WTC11 (cell line): ENCODE measurements at regions not wholly inside any gene's neighbourhood (a gene's known extent, or its start where the extent isn't known, plus 50 kb on each side); places are given as distances from the start of the nearest gene placed in this dataset.

Experiments used
- AFF4 ChIP-seq: sonication (generic); formaldehyde crosslinking; IDR thresholded peaks from 2 replicates; pipeline ENCODE4 v1.8.1; 2023; ENCODE audit warnings: mild to moderate bottlenecking, missing genetic modification reagents, borderline replicate concordance
- ATF2 ChIP-seq: sonication (generic); formaldehyde crosslinking; IDR thresholded peaks from 2 replicates; pipeline ENCODE4 v1.8.1; 2022; ENCODE audit warnings: low read depth, missing genetic modification reagents, borderline replicate concordance
- FOXJ3 ChIP-seq: sonication (generic); formaldehyde crosslinking; IDR thresholded peaks from 2 replicates; pipeline ENCODE4 v1.9.0; 2021; ENCODE audit warnings: missing genetic modification reagents, mild to moderate bottlenecking, borderline replicate concordance
- MLX ChIP-seq: sonication (generic); formaldehyde crosslinking; IDR thresholded peaks from 2 replicates; pipeline ENCODE4 v1.8.1; 2023; ENCODE audit warnings: mild to moderate bottlenecking, missing genetic modification reagents, moderate library complexity
- RELA ChIP-seq: sonication (generic); formaldehyde crosslinking; IDR thresholded peaks from 2 replicates; pipeline ENCODE4 v1.8.1; 2022; ENCODE audit warnings: missing genetic modification reagents, mild to moderate bottlenecking, borderline replicate concordance
- USF2 ChIP-seq: sonication (generic); formaldehyde crosslinking; IDR thresholded peaks from 2 replicates; pipeline ENCODE4 v1.8.1; 2023; ENCODE audit warnings: mild to moderate bottlenecking, missing genetic modification reagents, moderate library complexity
- ZNF138 ChIP-seq: sonication (generic); formaldehyde crosslinking; conservative IDR thresholded peaks from 2 replicates; pipeline ENCODE4 v1.8.1; 2022; ENCODE audit warnings: mild to moderate bottlenecking, moderate library complexity, missing genetic modification reagents
- ZNF416 ChIP-seq: fragments of 250-450 bp; sonication (Bioruptor Pico); IDR thresholded peaks from 2 replicates; pipeline ENCODE4 v1.9.0; 2021; ENCODE audit warnings: mild to moderate bottlenecking, inconsistent platforms
- ZSCAN18 ChIP-seq: fragments of 250-450 bp; sonication (Bioruptor Pico); IDR thresholded peaks from 2 replicates; pipeline ENCODE4 v2.1.2; 2022; ENCODE audit warnings: mild to moderate bottlenecking, moderate library complexity
- TF ChIP-seq, protein P1 (sequence below): sonication (generic); formaldehyde crosslinking; IDR thresholded peaks from 2 replicates; pipeline ENCODE4 v1.8.0; 2022; ENCODE audit warnings: mild to moderate bottlenecking, missing genetic modification reagents
- TF ChIP-seq, protein P2 (sequence below): fragments of 200-600 bp; IDR thresholded peaks from 2 replicates; pipeline ENCODE4 v1.8.0; 2022; ENCODE audit warnings: antibody characterized with exemption
- TF ChIP-seq, protein P3 (sequence below): sonication (generic); formaldehyde crosslinking; conservative IDR thresholded peaks from 2 replicates; pipeline ENCODE4 v1.8.1; 2022; ENCODE audit warnings: mild to moderate bottlenecking, missing genetic modification reagents

GRCh38 chr14:101361451-101362433, 199.6 kb upstream of the DIO3 start:
- TF ChIP-seq ZSCAN18 (CRISPR knock-in tag) (no peak), AFF4 (CRISPR knock-in tag) (no peak), ZNF138 (CRISPR knock-in tag) (no peak), RELA (CRISPR knock-in tag) (no peak), USF2 (no peak), MLX (CRISPR knock-in tag) (no peak), ATF2 (CRISPR knock-in tag) (no peak), ZNF416 (CRISPR knock-in tag) (no peak), FOXJ3 (CRISPR knock-in tag) (no peak)
- TF ChIP-seq, protein P1, sequence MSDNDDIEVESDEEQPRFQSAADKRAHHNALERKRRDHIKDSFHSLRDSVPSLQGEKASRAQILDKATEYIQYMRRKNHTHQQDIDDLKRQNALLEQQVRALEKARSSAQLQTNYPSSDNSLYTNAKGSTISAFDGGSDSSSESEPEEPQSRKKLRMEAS (CRISPR knock-in tag): no peak
- TF ChIP-seq, protein P2, sequence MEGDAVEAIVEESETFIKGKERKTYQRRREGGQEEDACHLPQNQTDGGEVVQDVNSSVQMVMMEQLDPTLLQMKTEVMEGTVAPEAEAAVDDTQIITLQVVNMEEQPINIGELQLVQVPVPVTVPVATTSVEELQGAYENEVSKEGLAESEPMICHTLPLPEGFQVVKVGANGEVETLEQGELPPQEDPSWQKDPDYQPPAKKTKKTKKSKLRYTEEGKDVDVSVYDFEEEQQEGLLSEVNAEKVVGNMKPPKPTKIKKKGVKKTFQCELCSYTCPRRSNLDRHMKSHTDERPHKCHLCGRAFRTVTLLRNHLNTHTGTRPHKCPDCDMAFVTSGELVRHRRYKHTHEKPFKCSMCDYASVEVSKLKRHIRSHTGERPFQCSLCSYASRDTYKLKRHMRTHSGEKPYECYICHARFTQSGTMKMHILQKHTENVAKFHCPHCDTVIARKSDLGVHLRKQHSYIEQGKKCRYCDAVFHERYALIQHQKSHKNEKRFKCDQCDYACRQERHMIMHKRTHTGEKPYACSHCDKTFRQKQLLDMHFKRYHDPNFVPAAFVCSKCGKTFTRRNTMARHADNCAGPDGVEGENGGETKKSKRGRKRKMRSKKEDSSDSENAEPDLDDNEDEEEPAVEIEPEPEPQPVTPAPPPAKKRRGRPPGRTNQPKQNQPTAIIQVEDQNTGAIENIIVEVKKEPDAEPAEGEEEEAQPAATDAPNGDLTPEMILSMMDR: no peak
- TF ChIP-seq, protein P3, sequence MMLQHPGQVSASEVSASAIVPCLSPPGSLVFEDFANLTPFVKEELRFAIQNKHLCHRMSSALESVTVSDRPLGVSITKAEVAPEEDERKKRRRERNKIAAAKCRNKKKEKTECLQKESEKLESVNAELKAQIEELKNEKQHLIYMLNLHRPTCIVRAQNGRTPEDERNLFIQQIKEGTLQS: no peak
